GM23338 (cell line): ENCODE measurements at regions not wholly inside any gene's neighbourhood (a gene's known extent, or its start where the extent isn't known, plus 50 kb on each side); places are given as distances from the start of the nearest gene placed in this dataset.

Experiments
- CREB1 ChIP-seq: fragments of 250-450 bp; sonication (Bioruptor Pico); IDR thresholded peaks from 2 replicates; pipeline ENCODE4 v1.5.0; 2020; ENCODE audit warnings: low read depth, mild to moderate bottlenecking, moderate library complexity
- EZH2 ChIP-seq: fragments of 200-600 bp; sonication (generic); IDR thresholded peaks from one replicate; pipeline ENCODE4 v1.8.0; 2017; ENCODE audit warnings: antibody characterized with exemption, mild to moderate bottlenecking, low read depth; ENCODE audit not compliant: unreplicated experiment
- EZH2phosphoT487 ChIP-seq: fragments of 200-600 bp; sonication (generic); IDR thresholded peaks from one replicate; pipeline ENCODE4 v1.8.1; 2018; ENCODE audit warnings: antibody characterized with exemption; ENCODE audit not compliant: unreplicated experiment
- JUNB ChIP-seq: IDR thresholded peaks from one replicate; pipeline ENCODE4 v1.6.1; 2016; ENCODE audit warnings: antibody characterized with exemption; ENCODE audit not compliant: unreplicated experiment
- NANOG ChIP-seq: IDR thresholded peaks from 2 replicates; pipeline ENCODE4 v1.6.1; 2016; ENCODE audit warnings: antibody characterized with exemption, borderline replicate concordance
- POLR2AphosphoS5 ChIP-seq: IDR thresholded peaks from 2 replicates; pipeline ENCODE4 v1.6.1; 2016; ENCODE audit warnings: antibody characterized with exemption, low read depth
- STAT1 ChIP-seq: IDR thresholded peaks from one replicate; pipeline ENCODE4 v1.6.1; 2016; ENCODE audit warnings: antibody characterized with exemption; ENCODE audit not compliant: unreplicated experiment
- ZNF114 ChIP-seq: fragments of 250-450 bp; sonication (Bioruptor Pico); IDR thresholded peaks from 2 replicates; pipeline ENCODE4 v1.5.0; 2020; ENCODE audit warnings: mild to moderate bottlenecking, moderate library complexity
- ZNF331 ChIP-seq: fragments of 250-450 bp; sonication (Bioruptor Pico); IDR thresholded peaks from 2 replicates; pipeline ENCODE4 v1.5.0; 2020; ENCODE audit warnings: low read depth, mild to moderate bottlenecking, moderate library complexity
- TF ChIP-seq, protein P1 (sequence below), 2 experiments: fragments of 200-600 bp in 1 of 2; sonication (generic) in 1 of 2; conservative IDR thresholded peaks; 2 replicates each; pipeline versions ENCODE4 v1.5.1 to v1.6.1; 2016 to 2017; ENCODE audit warnings: antibody characterized with exemption in 2 of 2, low read depth in 2 of 2, mild to moderate bottlenecking in 2 of 2, moderate library complexity in 1 of 2
- TF ChIP-seq, protein P2 (sequence below): IDR thresholded peaks from 2 replicates; pipeline ENCODE4 v1.6.1; 2016; ENCODE audit warnings: antibody characterized with exemption
- TF ChIP-seq, protein P3 (sequence below): IDR thresholded peaks from one replicate; pipeline ENCODE4 v1.6.1; 2018; ENCODE audit warnings: antibody characterized with exemption; ENCODE audit not compliant: unreplicated experiment

DNA sequence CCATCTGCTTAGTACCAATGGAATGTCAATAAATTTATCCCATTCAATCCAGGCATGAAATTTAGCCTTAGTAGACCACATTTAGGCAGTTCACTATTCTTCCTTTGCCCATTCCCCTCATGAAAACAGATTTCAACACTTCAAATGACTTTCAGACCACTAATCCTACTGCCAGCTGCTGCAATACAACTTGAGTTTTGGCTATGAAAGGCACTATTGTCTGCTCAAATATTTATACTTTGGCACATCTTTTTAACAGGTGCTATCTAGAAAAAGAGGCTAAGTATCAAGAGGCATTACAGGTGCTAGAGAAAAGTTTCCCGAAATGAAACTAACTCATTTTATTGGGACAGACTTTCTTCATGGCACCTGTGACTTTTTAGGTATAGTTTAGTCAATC, 499.8 kb downstream of the C12orf50 start:
- TF ChIP-seq, protein P1, sequence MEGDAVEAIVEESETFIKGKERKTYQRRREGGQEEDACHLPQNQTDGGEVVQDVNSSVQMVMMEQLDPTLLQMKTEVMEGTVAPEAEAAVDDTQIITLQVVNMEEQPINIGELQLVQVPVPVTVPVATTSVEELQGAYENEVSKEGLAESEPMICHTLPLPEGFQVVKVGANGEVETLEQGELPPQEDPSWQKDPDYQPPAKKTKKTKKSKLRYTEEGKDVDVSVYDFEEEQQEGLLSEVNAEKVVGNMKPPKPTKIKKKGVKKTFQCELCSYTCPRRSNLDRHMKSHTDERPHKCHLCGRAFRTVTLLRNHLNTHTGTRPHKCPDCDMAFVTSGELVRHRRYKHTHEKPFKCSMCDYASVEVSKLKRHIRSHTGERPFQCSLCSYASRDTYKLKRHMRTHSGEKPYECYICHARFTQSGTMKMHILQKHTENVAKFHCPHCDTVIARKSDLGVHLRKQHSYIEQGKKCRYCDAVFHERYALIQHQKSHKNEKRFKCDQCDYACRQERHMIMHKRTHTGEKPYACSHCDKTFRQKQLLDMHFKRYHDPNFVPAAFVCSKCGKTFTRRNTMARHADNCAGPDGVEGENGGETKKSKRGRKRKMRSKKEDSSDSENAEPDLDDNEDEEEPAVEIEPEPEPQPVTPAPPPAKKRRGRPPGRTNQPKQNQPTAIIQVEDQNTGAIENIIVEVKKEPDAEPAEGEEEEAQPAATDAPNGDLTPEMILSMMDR (conservative IDR thresholded peaks at IDR 0.05; ENCODE audit: low read depth in 2 of 2) = no peak
- TF ChIP-seq CREB1 (CRISPR knock-in tag) = no peak
- TF ChIP-seq EZH2 = no peak
- TF ChIP-seq JUNB = no peak
- no peak for TF ChIP-seq POLR2AphosphoS5
- TF ChIP-seq ZNF114 = no peak
- TF ChIP-seq STAT1 = no peak
- no peak for TF ChIP-seq EZH2phosphoT487
- TF ChIP-seq, protein P2, sequence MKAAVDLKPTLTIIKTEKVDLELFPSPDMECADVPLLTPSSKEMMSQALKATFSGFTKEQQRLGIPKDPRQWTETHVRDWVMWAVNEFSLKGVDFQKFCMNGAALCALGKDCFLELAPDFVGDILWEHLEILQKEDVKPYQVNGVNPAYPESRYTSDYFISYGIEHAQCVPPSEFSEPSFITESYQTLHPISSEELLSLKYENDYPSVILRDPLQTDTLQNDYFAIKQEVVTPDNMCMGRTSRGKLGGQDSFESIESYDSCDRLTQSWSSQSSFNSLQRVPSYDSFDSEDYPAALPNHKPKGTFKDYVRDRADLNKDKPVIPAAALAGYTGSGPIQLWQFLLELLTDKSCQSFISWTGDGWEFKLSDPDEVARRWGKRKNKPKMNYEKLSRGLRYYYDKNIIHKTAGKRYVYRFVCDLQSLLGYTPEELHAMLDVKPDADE = no peak
- TF ChIP-seq, protein P3, sequence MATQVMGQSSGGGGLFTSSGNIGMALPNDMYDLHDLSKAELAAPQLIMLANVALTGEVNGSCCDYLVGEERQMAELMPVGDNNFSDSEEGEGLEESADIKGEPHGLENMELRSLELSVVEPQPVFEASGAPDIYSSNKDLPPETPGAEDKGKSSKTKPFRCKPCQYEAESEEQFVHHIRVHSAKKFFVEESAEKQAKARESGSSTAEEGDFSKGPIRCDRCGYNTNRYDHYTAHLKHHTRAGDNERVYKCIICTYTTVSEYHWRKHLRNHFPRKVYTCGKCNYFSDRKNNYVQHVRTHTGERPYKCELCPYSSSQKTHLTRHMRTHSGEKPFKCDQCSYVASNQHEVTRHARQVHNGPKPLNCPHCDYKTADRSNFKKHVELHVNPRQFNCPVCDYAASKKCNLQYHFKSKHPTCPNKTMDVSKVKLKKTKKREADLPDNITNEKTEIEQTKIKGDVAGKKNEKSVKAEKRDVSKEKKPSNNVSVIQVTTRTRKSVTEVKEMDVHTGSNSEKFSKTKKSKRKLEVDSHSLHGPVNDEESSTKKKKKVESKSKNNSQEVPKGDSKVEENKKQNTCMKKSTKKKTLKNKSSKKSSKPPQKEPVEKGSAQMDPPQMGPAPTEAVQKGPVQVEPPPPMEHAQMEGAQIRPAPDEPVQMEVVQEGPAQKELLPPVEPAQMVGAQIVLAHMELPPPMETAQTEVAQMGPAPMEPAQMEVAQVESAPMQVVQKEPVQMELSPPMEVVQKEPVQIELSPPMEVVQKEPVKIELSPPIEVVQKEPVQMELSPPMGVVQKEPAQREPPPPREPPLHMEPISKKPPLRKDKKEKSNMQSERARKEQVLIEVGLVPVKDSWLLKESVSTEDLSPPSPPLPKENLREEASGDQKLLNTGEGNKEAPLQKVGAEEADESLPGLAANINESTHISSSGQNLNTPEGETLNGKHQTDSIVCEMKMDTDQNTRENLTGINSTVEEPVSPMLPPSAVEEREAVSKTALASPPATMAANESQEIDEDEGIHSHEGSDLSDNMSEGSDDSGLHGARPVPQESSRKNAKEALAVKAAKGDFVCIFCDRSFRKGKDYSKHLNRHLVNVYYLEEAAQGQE = no peak
- no peak for TF ChIP-seq ZNF331 (CRISPR knock-in tag)
- no peak for TF ChIP-seq NANOG
